ENCODE measurements at regions not wholly inside any gene's neighbourhood (a gene's known extent, or its start where the extent isn't known, plus 50 kb on each side); places are given as distances from the start of the nearest gene placed in this dataset.

GRCh38 chr14:42629553-42629952 is 1022.9 kb downstream of the LRFN5 start:
- Mint-ChIP-seq H3K27ac (no peak overlapping the region), H3K36me3 (ENCODE audit: low read depth) (no peaks in the 10 kb centered on the region), H3K27me3 (ENCODE audit: insufficient read depth, low read depth, poor library complexity) (no peaks in the 10 kb centered on the region), H3K4me1 (peaks cover 13% of the 10 kb centered on the region), H3K4me3 (no peak overlapping the region), H3K9me3 (no peaks in the 10 kb centered on the region)
- Histone ChIP-seq H3F3A (replicated peaks; ENCODE audit: low read depth) (no peaks in the 10 kb centered on the region), H3K27me3 (ENCODE audit: insufficient read depth) (peaks cover 15% of the 10 kb centered on the region), H3K36me3 (ENCODE audit: insufficient read depth) (no peaks in the 10 kb centered on the region), H3K27ac (ENCODE audit: low read depth) (no peak overlapping the region), H3K9me2 (ENCODE audit: insufficient read depth) (no peaks in the 10 kb centered on the region), H3K4me2 (no peak overlapping the region), H3K4me3 (no peak overlapping the region), H3K4me1 (ENCODE audit: insufficient read depth) (peaks cover 8% of the 10 kb centered on the region; the same call in 1 of the 2 replicates), H4K20me1 (replicated peaks; ENCODE audit: insufficient read depth) (no peaks in the 10 kb centered on the region), H2AFZ (no peak overlapping the region; the same call in 1 of the 2 replicates), H3K79me2 (replicated peaks; ENCODE audit: insufficient read depth) (no peaks in the 10 kb centered on the region)
- no peak for TF ChIP-seq JUNB (IDR thresholded peaks at IDR 0.05; ENCODE audit: unreplicated experiment)
- TF ChIP-seq CTCF (conservative IDR thresholded peaks at IDR 0.05; ENCODE audit: low read depth in 2 of 2): no peak
- ATAC-seq (peak; percentile 72; the same call in 2 of the 3 replicates), DNase-seq (ENCODE audit: low spot score) (no peak)

GRCh38 chr14:42628602-42629001 is 1021.9 kb downstream of the LRFN5 start:
- H3K36me3 ChIP-seq (ENCODE audit: insufficient read depth): no peaks in the 10 kb centered on the region
- H3K9me2 ChIP-seq (ENCODE audit: insufficient read depth): no peaks in the 10 kb centered on the region
- no peaks in the 10 kb centered on the region for H3K9me3 Mint-ChIP-seq
- peaks cover 15% of the 10 kb centered on the region for H3K27me3 ChIP-seq (ENCODE audit: insufficient read depth)
- no peak overlapping the region for H2AFZ ChIP-seq
- no peak overlapping the region for H3K4me3 Mint-ChIP-seq
- no peaks in the 10 kb centered on the region for H4K20me1 ChIP-seq (replicated peaks; ENCODE audit: insufficient read depth)
- H3K4me1 ChIP-seq (ENCODE audit: insufficient read depth): peaks cover 8% of the 10 kb centered on the region; the same call in 1 of the 2 replicates
- H3K27me3 Mint-ChIP-seq (ENCODE audit: insufficient read depth, low read depth, poor library complexity): no peaks in the 10 kb centered on the region
- no peak overlapping the region for H3K27ac Mint-ChIP-seq
- no peaks in the 10 kb centered on the region for H3K79me2 ChIP-seq (replicated peaks; ENCODE audit: insufficient read depth)
- ATAC-seq (no peak), DNase-seq (ENCODE audit: low spot score) (no peak)
- peaks cover 13% of the 10 kb centered on the region for H3K4me1 Mint-ChIP-seq
- no peak overlapping the region for H3K4me2 ChIP-seq
- no peaks in the 10 kb centered on the region for H3F3A ChIP-seq (replicated peaks; ENCODE audit: low read depth)
- no peaks in the 10 kb centered on the region for H3K36me3 Mint-ChIP-seq (ENCODE audit: low read depth)
- H3K27ac ChIP-seq (ENCODE audit: low read depth): no peak overlapping the region
- no peak overlapping the region for H3K4me3 ChIP-seq
- TF ChIP-seq REST (IDR thresholded peaks at IDR 0.05; ENCODE audit: unreplicated experiment) (no peak), ZNF114 (CRISPR knock-in tag; IDR thresholded peaks at IDR 0.05) (no peak), EZH2 (IDR thresholded peaks at IDR 0.05; ENCODE audit: low read depth, unreplicated experiment) (no peak), EZH2phosphoT487 (IDR thresholded peaks at IDR 0.05; ENCODE audit: unreplicated experiment) (no peak), ZNF331 (CRISPR knock-in tag; IDR thresholded peaks at IDR 0.05; ENCODE audit: low read depth) (no peak), NANOG (IDR thresholded peaks at IDR 0.05; ENCODE audit: borderline replicate concordance) (no peak), ZNF462 (CRISPR knock-in tag; IDR thresholded peaks at IDR 0.05) (no peak)

All from GM23338 (cell line).